Stimulated activated CD4-positive, alpha-beta T cell treated with anti-CD3 and anti-CD28 coated beads, Interleukin-4, amount 100 ng/mL, for 1 hour (primary cell): ENCODE measurements at regions not wholly inside any gene's neighbourhood (a gene's known extent, or its start where the extent isn't known, plus 50 kb on each side); places are given as distances from the start of the nearest gene placed in this dataset.

Experiments used
- DNase-seq: peaks from one replicate; pipeline ENCODE4 v3.0.0-alpha.2; 2020

DNA sequence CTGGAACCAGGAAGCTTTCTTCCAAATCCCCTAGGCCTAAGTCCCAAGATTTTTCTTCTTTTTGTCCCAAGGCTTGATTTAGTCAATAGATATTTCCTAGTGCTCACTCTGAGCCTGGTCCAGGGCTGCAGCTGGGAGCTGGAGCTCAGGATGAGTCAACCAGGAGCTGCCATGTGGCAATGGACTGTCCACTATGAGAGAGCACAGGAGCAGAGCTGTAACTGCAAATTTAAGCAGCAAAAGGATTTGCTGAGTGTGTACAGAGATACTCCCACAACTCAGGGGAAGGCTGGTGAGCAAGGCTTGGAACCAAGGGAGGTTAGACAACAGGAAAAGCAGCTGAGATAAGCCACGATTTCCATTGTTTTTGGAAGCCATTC lies 92.1 kb upstream of the CXCL12 start:
- no peak for DNase-seq

DNA sequence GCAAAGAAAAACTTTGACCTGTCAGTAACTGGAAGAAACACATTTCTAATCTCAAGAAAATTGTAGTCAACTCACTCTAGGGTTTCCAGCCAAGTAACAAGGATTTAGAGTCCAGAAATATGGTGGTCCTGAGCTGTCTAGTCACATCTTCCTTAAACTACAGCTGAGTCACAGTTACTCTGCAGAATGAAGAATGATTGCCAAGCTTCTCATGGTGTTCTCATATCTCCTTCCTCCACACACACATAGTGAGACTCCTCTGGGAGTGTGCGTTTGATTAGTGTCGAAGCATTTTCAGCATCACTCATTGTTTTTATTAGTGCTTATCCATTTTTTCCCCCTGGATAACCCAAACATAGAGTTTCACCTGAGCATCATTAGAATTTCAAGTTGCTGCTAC lies 93.1 kb upstream of the CXCL12 start:
- DNase-seq, result no peak

DNA sequence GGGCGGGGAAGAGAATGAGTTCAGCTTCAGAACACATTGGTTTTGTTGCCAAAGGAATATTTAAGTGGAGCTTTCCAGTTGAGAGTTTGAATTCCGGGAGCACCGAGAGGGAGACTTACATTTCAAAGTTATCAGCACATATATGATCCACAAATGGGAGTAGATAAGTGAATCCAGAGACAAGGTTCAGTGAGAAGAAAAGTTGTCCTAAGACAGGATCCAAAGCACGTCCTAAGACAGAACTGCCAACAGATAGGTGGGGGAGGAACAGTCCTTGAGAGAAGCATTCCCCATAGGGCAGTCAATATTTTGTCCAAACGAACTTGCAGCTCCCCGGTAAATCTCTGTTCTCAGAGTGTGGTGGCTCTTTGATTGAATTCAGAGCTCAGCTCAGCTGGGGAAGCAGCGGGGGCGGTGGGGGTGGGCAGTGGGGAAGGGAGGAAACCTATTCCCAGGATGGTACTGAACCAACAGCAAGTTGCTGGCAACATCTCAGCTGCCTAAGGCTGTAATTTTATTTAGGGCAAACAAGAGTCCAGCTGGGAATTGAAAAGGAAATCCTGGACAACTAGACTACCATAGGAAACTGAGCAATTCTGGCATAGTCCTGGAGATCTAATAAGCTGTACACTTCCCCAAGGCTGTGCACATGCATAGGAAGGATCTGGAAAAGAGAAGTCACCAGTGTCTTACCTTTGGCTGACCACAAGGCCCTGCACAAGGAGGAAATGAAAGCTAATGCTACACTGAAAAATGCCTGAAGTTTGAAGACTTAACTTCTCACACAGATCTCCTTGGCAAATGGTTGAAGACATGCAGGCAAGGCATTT lies 94.2 kb upstream of the CXCL12 start:
- DNase-seq, result no peak

DNA sequence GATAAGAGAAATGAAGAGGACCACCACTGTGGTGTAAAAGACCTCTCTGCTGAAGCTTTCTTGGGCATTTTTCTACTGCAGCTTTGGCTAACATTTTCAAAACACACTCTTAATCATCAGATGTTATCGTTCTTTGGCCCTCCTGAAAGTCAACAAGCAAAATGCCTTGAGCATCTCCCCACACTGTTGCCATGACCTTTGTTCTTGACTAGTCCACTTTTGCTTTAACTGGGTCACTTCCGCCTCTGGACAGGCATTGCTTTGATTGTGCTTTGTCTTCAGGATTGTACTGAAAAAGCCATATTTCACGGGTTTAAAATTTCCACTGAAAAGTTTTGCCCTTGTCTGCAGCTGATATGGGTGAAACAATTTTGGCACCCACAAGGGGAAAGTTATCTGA lies 107.8 kb upstream of the CXCL12 start:
- no peak for DNase-seq

DNA sequence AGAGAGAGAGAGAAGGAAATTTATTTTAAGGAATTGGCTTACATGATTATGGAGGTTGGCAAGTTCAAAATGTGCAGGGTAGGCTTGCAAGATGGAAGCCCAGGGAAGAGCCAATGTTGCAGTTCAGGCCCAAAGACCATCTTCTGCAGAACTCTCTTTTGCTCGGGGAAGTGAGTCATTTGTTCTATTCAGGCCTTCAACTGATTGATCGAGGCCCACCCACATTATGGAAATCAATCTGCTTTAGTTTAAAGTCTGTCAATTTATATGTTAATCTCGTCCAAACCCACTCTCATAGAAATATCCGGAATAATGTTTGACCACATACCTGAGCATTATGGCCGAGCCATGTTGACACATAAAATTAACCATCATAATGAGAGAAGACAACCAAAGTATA lies 113.3 kb upstream of the CXCL12 start:
- DNase-seq, result no peak

DNA sequence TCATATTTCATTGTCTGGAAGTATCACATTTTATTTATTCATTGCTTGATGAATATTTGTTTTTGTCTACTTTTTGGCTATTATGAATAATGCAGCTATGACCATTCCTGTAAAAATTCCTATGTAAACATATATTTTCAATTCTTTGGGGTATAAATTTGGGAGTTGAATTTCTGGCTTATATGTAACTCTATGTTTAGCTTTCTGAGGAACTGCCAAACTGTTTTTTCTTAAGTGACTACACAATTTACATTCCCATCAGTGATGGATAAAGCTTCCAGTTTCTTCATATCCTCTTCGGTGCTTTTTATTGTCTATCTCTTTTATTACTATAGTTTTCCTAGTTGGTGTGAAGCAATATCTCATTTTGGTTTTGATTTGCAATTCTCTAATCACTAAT lies 115.6 kb upstream of the CXCL12 start:
- DNase-seq, result no peak

DNA sequence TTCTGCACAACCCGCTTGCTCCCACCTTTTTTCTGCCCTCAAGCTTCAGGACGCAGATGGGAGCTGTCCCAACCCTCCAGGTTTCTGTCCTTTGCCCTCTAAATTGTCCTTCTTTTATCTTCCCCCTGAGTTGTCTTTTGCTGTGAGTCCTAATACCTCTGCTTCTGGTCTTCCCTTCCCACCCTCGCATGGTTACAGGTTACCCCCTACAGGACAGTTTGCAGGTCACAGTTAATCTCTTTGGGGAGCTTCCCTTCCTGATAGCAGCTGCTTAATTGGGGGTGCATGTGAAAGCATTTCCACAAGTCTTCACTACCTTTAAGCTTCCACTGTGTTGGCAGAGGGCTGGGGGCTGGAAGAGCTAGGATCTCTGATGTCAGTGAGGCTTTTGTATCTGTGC lies 121.5 kb upstream of the CXCL12 start:
- DNase-seq, result no peak

DNA sequence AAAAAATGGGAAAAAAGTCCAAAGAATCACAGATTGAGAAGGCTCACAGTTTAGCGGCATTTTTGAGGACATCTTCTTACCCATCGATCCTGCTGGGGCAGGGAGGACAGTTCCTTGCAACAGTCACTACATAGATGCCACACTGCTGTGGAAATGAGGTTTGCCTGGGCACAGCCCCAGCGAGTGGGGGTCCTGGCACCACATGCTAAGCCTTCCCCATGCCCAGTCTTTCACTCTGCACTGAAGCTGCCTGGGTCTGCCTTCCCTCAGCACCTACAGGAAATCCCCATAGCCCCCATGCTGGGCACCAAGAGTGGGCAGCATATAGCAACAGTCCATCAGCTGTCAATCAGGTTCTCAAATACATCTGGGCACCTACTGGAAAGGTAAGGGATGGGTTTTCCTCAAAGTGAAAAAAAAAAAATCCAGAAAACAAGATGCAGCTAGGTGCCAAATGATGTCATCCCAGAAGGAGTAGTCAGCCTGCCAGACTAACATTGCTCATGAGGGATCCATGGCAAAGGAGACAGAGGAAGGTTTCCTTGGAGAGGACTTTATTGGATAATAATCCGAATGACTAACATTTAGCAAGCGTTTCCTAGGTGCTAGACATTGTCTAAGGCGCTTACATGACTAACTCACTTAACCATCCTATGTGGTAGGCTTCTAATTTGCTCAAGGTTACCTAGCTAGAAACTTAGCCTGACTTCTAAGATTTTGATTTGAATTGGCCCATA lies 125.7 kb upstream of the CXCL12 start:
- DNase-seq, result no peak

DNA sequence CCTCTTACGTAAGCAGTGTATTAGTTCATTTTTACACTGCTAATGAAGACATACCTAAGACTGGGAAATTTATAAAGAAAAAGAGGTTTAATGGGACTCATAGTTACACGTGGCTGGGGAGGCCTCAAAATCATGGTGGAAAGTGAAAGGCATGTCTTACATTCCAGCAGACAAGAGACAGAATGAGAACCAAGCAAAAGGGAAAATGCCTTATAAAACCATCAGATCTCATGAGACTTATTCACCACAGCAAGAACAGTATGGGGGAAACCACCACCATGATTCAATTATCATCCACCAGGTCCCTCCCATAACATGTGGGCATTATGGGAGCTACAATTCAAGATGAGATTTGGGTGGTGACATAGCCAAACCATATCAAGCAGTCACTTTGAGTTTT lies 126.3 kb upstream of the CXCL12 start:
- no peak for DNase-seq

DNA sequence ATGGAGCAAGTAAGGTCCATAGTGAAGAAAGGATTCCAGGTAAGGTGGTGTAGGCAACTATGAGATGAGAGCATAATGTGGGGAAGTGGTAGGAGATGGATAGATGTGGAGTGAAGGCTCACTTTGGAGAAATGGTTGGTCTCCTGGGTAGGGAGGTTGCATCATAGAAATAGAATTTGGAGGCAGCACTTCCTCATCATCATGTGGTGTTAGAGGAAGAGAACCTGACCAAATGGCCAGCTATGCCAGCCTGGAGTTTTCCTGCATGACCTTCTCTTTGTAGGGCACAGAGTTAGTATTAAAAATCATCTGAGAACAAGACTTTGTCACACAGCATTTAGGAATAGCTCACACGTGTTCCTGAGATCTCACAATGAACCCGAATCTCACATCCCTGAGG lies 126.7 kb upstream of the CXCL12 start:
- no peak for DNase-seq

DNA sequence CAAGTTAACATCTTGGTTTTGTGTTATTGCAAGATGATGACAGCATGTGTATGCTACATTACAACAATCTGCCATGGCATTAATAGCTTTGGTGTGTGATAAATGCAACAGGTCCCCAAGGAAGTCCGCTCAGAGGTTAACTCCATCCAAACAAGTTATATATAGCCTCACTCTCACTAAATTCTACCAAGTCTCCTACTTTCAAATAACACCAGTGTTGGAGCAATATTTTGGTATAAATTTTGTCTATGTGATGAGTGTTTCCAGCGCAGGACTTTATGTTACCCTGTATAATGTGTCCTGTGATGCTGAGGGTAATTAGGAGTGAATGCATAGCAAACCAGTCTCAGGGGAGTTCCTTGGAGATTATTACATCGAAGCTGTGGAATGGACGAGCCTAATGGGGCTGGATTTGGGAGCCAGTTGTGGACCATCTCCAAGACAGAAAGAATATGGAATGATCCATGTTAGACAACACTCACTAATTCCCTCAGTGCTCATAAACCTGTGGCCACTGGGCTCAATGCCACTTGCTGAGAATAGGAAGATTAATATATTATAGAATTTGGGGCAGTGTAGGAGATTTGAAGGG lies 127.6 kb upstream of the CXCL12 start:
- DNase-seq, result no peak

DNA sequence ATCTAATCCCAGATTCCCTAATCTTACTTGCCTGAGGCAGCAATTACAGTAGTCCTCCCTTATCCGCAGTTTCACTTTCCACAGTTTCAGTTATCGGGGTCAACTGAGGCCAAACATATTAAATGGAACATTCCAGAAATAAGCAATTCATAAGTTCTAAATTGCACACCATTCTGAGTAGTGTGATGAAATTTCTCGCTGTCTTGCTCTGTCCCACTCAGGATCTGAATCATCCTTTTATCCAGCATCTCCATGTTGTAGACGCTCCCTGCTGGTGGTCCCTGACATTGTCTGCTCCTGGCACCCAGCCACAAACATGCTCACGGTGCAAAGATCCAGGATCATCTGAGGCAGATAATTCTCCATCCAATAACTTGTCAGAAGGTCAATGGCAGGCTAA lies 128.7 kb upstream of the CXCL12 start:
- DNase-seq, result no peak

DNA sequence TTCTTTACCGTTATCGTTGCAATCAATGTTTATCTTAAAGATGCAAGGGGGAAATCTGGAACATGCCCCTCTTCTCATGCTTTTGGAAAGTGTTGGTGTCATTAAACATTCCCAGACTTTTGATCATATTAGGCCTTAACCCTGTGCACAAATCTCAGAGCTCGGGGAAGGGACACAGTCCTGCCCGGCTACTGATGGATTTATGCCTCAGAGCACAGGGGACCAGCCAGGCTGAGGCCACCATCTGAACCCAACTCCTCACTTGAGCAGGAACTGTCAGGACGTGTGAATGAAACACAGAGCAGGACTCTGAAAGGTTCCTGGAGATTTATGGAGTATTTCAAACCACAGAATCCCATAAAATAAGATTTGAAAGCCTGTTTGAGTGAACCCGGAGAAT lies 132.0 kb upstream of the CXCL12 start:
- DNase-seq, result no peak

DNA sequence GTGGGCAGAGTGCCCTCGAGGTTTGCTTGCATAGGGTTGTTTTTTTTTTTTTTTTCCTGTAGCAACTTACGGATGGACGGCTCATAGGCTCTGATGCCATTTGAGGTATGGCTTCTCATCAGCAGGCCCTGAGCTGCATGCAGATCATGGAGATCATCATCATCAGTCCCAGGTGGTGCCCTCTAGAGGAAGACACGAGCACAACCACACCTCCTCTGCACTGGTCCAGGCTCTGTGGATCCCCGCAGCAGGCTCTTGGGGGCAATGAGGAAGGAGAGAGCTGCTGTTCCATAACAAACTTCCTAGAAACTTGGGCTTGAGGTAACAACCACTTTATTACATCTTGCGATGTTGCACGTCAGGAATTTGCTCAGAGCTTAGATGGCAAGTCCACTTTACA lies 132.7 kb upstream of the CXCL12 start:
- DNase-seq, result no peak

DNA sequence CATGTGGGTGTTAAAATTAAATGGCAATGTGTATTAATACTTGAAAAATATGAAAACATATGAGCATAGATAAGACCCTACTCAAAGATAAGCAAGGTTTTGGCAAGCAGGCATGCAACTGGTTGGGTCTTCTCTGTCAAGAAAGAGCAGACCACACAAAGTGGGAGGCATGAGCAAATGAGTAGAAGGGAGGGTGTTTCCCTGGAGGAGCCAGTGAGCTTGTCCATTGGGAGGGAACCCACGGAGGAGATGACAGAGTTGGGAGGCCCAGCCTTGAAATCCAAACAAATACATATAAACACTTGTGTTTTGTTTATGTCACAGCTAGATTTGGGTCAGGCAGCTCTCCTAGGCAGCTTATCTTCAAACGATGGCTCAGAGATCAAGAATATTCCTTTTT lies 134.5 kb upstream of the CXCL12 start:
- no peak for DNase-seq

DNA sequence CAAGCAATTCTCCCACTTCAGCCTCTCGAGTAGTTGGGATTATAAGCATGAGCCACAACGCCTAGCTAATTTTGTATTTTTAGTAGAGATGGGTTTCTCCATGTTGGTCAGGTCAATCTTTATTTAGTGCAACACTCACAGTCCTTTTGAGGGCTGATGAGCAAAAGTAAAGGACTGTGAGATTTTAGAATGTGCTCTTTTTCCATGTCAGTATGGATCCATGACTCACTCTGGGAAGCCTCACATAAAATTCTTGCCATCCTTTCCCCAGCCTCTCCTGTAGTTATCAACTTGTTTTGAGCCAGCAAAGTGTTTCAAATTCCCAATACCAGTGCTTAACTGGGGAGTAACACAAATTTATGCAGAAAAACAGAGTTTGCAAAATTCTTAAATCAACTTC lies 135.8 kb upstream of the CXCL12 start:
- DNase-seq, result no peak

DNA sequence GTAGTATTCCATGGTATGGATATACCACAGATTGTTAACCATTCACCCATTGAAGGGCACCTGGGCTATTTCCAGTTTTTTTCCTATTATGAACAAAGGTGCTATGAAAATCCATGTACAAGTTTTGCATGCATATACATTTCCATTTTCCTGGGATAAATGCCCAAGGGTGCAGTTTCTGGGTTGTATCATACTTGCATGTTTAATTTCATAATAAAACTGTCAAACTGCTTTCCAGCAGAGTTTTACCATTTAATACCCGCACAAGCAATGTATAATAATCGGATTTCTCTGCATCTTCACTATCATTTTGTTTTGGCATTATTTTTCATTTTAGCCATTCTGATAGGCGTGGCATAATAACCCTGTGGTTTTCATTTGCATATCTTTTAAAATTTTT lies 154.3 kb upstream of the CXCL12 start:
- no peak for DNase-seq

DNA sequence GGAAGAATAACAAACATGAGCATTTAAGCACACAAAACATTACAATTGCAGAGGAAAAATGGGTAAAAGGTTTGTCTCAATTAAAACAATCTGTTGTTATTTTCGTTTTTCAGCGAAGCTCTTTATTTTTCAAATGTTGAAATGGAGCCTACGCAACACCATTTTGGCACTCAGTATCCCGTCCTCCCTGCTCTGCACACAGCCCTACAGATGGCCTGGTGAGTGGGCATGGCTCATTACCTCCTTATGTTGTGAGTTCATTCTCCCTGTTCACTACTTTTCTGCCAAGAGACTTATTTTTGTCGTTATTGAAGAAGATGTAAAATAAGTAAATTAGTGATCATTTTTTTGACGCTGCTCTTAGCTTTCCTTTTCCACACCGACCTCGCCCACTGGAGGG lies 167.8 kb upstream of the CXCL12 start:
- no peak for DNase-seq

DNA sequence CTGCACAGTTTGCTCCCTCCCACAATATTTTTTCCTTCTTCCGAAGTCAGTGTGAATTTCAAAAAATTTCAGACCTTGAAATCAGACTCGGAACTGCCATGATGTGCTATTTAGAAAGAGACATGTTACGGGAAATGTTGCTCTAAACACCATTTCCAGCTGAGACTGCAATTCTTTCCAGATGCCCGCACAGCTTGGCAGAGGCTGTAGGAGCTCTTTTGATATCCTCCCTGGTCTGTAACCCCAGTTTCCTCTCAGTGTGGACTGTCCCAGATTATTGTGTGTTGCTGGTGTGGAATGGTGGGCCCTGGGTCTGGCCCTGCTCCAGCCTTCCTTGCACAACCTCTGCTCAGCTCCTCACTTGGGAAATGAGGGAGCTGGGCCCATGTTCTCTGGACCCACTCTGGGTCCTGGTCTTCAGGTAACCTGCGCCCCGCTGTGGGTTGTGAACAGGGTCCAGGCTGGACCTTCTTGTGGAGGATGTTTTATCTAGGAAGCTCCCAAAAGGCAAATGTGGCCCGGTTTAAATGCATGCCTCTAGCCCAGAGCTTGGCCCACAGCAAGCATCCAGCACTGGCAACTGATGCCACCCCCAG lies 172.8 kb upstream of the CXCL12 start:
- DNase-seq, result no peak

DNA sequence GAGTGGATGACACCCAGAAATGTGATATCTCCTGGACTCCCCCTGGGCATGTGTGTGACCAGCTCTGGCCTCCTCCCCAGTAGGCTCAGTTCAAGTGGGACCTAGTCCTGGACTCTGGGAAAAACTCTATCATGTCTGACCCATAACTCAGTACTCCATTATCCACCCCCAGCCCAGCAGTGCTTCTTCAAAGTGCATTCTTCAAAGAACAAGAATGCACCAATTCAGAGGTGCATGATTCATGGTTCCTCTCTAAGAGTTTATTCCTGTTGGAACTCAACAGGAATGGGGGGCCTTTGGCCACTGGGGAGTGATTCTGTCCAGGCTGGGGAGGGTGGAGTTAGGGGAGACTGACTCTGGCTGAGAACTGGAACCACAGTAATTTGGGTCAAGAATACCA lies 173.6 kb upstream of the CXCL12 start:
- DNase-seq, result no peak

DNA sequence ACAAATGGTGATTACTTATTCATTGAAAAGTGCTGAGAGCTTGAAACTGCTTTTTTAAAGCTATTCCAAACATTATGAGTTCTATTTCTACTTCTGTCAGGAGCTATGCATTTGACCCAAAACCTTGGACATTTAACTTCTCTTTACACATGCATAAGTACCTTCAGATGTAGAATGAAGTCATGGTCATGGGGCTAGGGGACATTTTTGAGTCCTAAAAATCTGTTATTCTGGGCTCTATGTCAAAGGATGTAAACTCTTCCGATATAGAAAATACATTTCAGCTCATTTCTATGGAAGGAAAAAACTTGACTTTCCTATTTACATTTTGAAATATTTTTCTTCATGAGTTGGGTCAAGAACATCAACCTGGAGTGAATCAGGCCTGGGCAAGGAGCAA lies 179.5 kb upstream of the CXCL12 start:
- no peak for DNase-seq

DNA sequence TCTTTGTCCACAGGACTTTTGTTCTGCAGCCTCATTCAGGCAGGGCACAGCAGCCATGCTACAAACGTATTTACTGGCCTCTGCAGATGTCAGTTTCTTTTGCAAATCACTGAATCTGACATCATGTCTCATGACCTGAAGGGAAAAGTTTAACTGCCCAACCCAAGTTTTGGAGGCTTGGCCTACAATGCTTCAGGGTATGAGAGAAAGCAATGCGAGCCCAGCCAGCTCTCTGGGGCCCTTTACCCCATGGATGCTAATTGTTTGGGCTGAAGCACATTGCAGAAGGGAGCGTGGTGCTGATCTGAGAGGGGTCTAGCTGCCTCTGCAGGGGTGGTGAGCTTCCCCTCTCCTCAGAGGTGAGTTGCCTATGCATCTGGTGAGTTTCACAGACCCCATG lies 179.9 kb upstream of the CXCL12 start:
- DNase-seq, result no peak

DNA sequence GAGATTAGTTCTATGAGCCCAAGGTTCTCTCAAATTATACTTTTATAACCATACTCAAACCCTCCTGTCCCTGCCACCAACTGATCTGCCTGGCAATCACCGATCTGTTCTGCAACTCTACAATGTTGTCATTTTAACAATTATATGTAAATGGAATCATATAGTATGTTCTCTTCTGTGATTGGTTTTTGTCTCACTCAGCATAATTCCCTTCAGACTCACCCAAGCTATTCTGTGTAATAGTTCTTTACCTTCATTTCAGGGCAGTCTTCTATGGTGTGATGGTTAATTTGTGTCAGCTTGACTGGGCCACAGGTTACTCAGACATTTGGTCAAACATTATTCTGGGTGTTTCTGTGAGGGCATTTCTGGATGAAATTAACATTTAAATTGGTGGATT lies 181.9 kb upstream of the CXCL12 start:
- no peak for DNase-seq

DNA sequence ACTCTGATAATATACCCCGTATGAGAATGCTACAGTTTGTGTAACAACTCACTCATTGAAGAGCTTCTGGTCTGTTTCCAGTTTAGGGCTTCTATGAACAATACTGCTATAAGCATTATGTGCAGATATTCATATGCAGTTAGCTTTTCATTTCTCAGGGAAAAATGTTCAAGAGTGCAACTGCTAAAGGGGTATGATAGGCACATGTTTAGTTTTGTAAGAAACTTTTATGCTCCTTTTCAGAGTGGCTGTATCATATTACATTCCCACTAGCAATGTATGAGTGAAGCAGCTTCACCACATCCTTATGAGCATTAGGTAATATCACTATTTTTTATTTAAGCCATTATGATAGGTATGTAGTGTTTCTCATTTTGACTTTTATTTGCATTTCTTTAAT lies 182.6 kb upstream of the CXCL12 start:
- DNase-seq, result no peak
